NCI-H2171 (cell line): ENCODE measurements at regions not wholly inside any gene's neighbourhood (a gene's known extent, or its start where the extent isn't known, plus 50 kb on each side); places are given as distances from the start of the nearest gene placed in this dataset.

Experiments
- DNase-seq: peaks from one replicate; lab custom pipeline; 2025; lab: John Stamatoyannopoulos, UW

DNA sequence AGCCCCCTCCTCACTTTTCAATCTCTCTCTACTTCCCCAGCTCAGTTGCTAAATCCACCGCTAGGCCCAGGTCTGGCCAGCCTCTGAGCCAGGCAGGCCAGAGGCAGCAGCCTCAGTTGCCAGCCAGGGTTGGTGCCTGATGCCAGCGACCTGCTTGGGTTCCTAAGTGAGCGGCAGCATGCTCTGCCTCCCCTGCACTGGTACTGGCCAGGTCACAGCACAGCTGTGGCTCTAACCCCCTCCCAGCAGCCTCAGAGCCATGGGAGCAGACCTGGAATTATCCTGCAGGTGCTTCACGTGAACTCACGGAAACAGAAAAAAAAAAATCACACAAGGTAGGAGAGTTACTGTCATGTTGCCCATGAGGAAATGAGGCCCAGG lies 82.5 kb upstream of the ATF3 start:
- no peak for DNase-seq

GRCh38 chr1:212528501-212528900 lies 80.1 kb upstream of the ATF3 start:
- no peak for DNase-seq

DNA sequence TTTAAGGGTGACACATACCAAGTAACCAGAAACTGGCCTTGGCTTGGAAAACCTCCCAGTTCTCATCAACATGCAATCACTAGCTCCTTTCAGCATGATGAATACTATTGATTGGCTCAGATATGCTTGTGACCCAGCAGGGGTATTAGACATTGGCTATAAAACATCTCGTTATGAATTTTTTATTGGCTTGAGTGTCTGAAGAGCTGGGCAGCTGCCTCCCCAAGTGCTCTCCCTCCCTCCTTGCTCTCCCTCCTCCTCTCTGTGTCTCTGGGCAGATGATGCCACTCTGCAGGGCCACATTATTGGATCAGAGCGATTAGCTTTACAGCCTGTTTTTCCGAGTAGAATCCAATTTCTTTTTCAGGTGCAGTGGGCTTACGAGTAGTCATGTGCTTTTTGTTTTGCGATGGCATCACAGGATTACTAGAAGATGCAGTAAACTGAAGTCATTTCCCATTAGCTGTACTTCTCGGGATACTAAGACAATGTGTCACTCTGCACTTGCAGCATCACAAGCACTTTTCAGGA lies 79.3 kb upstream of the ATF3 start:
- DNase-seq: no peak

- DNase-seq: no peak
Observed at GRCh38 chr1:212531267-212531666, 77.3 kb upstream of the ATF3 start.

DNA sequence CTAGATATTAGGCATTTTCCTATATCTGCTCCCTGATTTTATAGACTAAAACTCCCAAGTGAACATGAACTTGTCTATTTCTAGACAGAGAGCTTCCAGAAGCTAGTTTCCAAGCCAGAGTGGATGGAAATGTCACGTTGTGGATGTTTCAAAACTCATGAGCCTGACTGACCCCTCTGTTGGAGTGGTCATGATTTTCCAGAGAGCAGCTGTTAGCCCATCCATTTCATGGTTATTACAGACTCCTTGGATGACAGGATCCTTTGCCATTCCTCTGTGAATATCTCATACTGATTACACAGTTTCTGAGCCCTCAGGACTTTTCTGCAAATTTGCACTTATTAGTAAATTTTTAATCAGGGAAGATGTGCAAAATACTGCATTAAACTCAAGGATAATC lies 76.8 kb upstream of the ATF3 start:
- no peak for DNase-seq

GRCh38 chr1:212532469-212533147 lies 76.0 kb upstream of the ATF3 start:
- DNase-seq: no peak

DNA sequence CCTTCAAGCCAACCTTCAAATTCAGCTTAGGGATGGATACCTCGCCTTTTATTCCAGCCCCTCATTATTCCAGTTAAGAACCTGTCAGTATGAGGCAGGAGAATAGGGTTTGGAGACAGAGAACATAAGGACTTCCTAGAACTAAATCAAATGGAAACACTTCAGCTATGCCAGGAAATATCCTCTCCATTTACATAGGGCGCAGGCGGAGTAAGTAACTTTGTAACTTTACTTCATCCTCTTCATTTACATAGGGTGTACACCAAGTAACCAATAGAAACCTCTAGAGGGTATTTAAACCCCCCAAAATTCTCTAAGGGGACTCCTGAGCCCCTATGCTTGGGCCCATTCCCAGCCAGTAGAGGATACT lies 75.4 kb upstream of the ATF3 start:
- no peak for DNase-seq

DNA sequence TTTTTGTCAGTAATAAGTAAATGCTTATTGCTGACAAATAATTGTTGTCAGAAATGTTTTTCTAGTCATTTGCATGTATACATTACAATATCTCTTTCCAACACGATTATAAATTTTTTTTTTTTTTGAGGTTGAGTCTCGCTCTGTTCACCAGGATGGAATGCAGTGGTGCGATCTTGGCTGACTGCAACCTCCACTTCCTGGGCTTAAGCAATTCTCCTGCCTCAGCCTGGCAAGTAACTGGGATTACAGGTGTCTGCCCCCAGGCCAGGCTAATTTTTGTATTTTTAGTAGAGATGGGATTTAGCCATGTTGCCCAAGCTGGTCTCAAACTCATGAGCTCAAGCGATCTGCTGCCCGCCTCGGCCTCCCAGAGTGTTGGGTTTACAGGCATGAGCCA lies 72.0 kb upstream of the ATF3 start:
- no peak for DNase-seq

GRCh38 chr1:212537610-212538009 lies 71.0 kb upstream of the ATF3 start:
- DNase-seq: no peak

DNA sequence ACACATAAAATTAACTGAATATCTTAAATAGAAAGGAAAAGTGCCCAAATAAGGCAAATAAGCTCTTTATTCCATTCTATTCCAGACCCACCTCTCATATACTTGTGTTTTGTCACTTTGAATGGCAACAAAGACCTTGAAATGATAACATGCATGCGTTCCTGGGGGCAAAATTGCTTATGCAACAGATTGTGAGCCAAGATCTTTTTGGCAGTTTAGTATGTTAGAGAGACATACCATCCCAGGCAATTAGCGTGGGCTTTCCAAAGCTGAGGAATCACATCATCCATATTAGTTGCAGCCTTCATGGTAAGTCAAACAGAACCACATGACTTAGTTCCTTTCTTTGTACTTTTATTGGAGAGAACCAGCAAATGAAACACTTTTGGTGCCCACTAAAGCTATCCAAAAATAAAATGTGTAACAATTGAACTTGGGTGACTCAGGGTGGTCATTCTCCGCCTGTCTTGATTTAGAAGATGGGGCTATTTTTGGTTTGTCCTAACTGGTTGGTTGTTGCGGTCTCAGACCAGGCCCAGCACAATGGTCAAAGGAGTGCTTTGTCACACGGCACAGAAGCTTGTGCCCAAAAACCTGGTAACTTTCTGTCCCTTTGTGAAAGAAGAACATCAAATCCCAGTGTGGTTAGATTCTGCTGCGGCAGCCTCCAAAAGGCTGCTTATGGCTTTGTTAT lies 68.7 kb upstream of the ATF3 start:
- no peak for DNase-seq

DNA sequence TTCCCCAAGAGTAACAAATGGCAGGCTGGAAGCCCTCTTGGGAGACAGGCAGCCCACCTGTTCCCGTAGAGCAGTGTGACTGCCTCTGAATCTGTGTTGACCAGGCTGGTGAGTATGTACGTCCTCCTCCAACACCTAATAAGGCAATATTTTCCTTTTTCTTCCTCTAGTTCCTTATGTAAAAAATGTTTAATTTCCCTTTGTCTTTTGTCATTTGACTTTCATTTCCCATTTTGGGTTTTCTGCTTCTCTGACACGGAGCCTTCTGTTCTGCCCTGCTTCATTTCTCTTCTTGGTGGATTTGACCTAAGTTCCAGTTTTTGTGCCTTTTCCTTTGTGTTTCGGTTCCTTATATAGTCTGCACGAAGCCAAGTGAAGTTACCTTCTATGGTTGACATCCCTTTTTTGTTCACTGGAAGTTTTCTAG lies 65.8 kb upstream of the ATF3 start:
- DNase-seq: no peak

GRCh38 chr1:212544110-212544509 lies 64.5 kb upstream of the ATF3 start:
- DNase-seq: no peak

DNA sequence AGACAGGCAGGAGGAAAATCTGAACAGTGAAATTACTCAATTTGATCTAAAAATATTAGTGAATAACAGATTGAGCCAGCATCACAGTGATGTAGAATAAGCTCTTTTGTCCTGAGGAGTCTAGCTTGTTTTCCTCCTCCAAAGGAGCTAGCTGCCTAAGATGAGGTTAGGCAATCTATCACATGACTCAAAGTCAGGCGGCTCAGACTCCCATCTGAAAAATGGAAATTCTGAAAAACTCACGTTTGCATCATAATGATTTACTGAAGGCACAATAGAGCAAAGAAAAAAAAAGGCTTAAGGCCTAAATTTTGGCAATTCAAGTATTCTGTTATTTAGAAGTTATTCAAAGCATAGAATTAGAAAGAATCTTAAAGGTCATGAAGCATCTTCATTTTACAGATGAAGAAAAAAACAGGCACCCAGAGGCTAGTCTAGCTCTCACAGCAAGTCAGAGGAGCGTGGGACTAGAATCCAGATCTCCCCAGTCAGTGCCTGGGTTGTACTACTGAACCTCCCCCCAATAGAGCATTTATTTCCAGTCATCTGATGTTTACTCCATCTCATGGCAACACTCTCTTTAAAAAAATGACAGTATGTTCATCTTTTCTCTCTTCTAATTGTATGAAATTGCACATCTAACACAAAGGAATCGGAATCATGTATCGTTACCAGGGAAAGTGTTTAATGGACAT lies 62.5 kb upstream of the ATF3 start:
- DNase-seq: no peak

DNA sequence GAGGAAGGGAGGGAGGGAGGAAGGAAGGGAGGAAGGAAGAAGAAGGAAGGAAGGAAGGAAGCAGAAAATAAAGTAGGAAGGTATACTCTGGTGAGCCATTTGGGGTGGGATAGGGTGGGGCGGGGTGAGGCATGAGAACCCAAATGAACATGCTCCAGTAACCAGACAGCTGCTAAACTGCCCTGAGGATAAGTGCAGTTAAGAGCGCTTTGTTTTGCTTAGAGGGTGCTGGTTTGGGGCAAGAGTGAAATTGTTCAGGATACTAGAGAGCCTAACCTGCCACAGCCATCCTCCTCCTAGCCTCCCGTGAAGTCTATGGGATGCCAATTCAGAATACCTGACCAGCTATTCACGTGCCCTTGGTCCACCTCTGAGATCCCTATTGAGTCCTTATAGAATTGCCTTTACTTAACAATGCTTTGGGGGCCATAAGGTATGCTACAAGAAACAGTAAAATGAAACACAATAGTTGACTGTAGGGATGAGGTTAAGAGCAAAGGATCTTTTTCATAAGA lies 59.0 kb upstream of the ATF3 start:
- no peak for DNase-seq

GRCh38 chr1:212551929-212552328 lies 56.6 kb upstream of the ATF3 start:
- no peak for DNase-seq

- DNase-seq: no peak
Observed at GRCh38 chr1:212553676-212554075, 54.9 kb upstream of the ATF3 start.

GRCh38 chr1:212554401-212554800 lies 54.2 kb upstream of the ATF3 start:
- no peak for DNase-seq

DNA sequence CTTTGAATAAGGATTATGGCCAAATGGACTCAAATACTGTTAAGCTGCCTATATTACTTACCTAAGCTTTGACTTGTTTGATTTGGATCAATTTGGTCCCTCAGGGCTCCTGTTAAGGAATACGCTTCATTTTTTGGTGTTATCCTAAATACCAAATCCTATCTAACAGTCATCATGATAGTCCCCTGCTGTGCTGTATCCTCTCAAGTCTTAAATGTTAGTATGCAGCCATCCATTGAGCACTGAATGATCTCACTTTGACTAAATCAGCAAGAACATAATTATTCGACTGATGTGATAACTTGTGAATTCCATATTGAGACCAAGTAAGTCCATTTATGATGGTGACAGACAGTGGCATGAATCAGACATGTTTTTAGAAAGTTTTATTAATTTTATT lies 53.1 kb upstream of the ATF3 start:
- no peak for DNase-seq

- no peak for DNase-seq
Observed at GRCh38 chr1:212556822-212557549, 51.6 kb upstream of the ATF3 start.

GRCh38 chr1:212557739-212558692 lies 50.5 kb upstream of the ATF3 start:
- no peak for DNase-seq
